Loucy (cell line): ENCODE measurements at regions not wholly inside any gene's neighbourhood (a gene's known extent, or its start where the extent isn't known, plus 50 kb on each side); places are given as distances from the start of the nearest gene placed in this dataset.

Source experiments
- CTCF ChIP-seq: fragments of 200-600 bp; sonication (generic); conservative IDR thresholded peaks from 2 replicates; pipeline ENCODE4 v1.5.1; 2014; ENCODE audit warnings: mild to moderate bottlenecking, antibody characterized with exemption, low read length
- EZH2phosphoT487 ChIP-seq: fragments of 200-600 bp; IDR thresholded peaks from 2 replicates; pipeline ENCODE4 v1.6.1; 2018; ENCODE audit warnings: antibody characterized with exemption, mild to moderate bottlenecking, moderate library complexity, borderline replicate concordance

GRCh38 chr10:80917636-80918035 lies 379.9 kb downstream of the SH2D4B start:
- TF ChIP-seq CTCF, result no peak
- TF ChIP-seq EZH2phosphoT487, result no peak
